PC-9 (cell line): ENCODE measurements at regions not wholly inside any gene's neighbourhood (a gene's known extent, or its start where the extent isn't known, plus 50 kb on each side); places are given as distances from the start of the nearest gene placed in this dataset.

Experiments
- BruUV-seq: library from RNA; stranded (reverse); fragments of 400-500 nt; replicated peaks from 2 replicates; lab custom pipeline; 2021; lab: Mats Ljungman, UMichigan
- CTCF ChIA-PET: fragments of 300-600 bp; sonication (Branson Sonifier 250); formaldehyde crosslinking; loops from one replicate; lab custom pipeline; 2022; ENCODE audit warnings: antibody characterized with exemption; lab: Charles Lee
- POLR2A ChIA-PET: fragments of 300-600 bp; sonication (Branson Sonifier 250); formaldehyde crosslinking; loops from one replicate; lab custom pipeline; 2022; ENCODE audit warnings: antibody characterized with exemption; ENCODE audit not compliant: unreplicated experiment; lab: Charles Lee
- DNase-seq, 2 experiments: peaks; one replicate each; pipeline versions ENCODE4 v3.0.0 to v3.0.0-alpha.2; 2015 to 2022; ENCODE audit warnings: mixed read lengths in 1 of 2
- H2AFZ ChIP-seq: fragments of 200-600 bp; sonication (generic); 2 replicates; pipeline ENCODE4 v1.8.1; 2017; ENCODE audit warnings: antibody characterized with exemption
- H3F3A ChIP-seq: fragments of 200-600 bp; sonication (generic); 2 replicates; pipeline ENCODE4 v1.8.1; 2017; ENCODE audit warnings: antibody characterized with exemption, mild to moderate bottlenecking, low read depth; ENCODE audit not compliant: insufficient read depth
- H3K27ac ChIP-seq: fragments of 200-600 bp; sonication (generic); 2 replicates; pipeline ENCODE4 v1.6.1; 2016; ENCODE audit warnings: mixed run types
- H3K27me3 ChIP-seq: fragments of 200-600 bp; sonication (generic); 2 replicates; pipeline ENCODE4 v1.6.1; 2016; ENCODE audit warnings: low read depth, mixed run types; ENCODE audit not compliant: insufficient read depth
- H3K36me3 ChIP-seq: fragments of 200-600 bp; sonication (generic); 2 replicates; pipeline ENCODE4 v1.6.1; 2016; ENCODE audit warnings: low read depth, mixed run types
- H3K4me1 ChIP-seq: fragments of 200-600 bp; sonication (generic); replicated peaks from 2 replicates; pipeline ENCODE4 v1.6.1; 2016; ENCODE audit warnings: mixed run types; ENCODE audit not compliant: insufficient read depth
- H3K4me2 ChIP-seq: fragments of 200-600 bp; sonication (generic); 2 replicates; pipeline ENCODE4 v1.6.1; 2017; ENCODE audit warnings: mixed run types
- H3K4me3 ChIP-seq: fragments of 200-600 bp; sonication (generic); 2 replicates; pipeline ENCODE4 v1.6.1; 2016; ENCODE audit warnings: mixed run types
- H3K79me2 ChIP-seq: fragments of 200-600 bp; sonication (generic); 2 replicates; pipeline ENCODE4 v1.6.1; 2017; ENCODE audit warnings: low read depth, mixed run types
- H3K9me2 ChIP-seq: fragments of 200-600 bp; sonication (generic); 2 replicates; pipeline ENCODE4 v1.8.1; 2017; ENCODE audit warnings: mild to moderate bottlenecking; ENCODE audit not compliant: insufficient read depth
- H3K9me3 ChIP-seq: fragments of 200-600 bp; sonication (generic); 2 replicates; pipeline ENCODE4 v1.8.1; 2016; ENCODE audit warnings: low read depth; ENCODE audit not compliant: insufficient read depth
- H4K20me1 ChIP-seq: fragments of 200-600 bp; sonication (generic); 2 replicates; pipeline ENCODE4 v1.8.1; 2017; ENCODE audit not compliant: insufficient read depth
- CTCF ChIP-seq: fragments of 200-600 bp; sonication (generic); conservative IDR thresholded peaks from 2 replicates; pipeline ENCODE4 v1.6.1; 2017; ENCODE audit warnings: mixed run types, antibody characterized with exemption, mild to moderate bottlenecking, moderate library complexity
- EZH2 ChIP-seq: fragments of 200-600 bp; sonication (generic); IDR thresholded peaks from 2 replicates; pipeline ENCODE4 v1.8.0; 2017; ENCODE audit warnings: antibody characterized with exemption, low read depth
- intact Hi-C: fragments of 100-400 bp; cut with micrococcal nuclease; formaldehyde crosslinking; loops from one replicate; pipeline ENCODE4 v1.10.0; 2022; ENCODE audit not compliant: unreplicated experiment

GRCh38 chrX:445727-446126 is 59.0 kb upstream of the PPP2R3B start:
- ChIA-PET POLR2A (no interaction called here), CTCF (no interaction called here)
- intact Hi-C loops, result no loop called here
- no peak for DNase-seq
- Histone ChIP-seq H4K20me1 (no peaks in the 10 kb centered on the region), H3K27ac (no peak overlapping the region), H3K4me3 (no peak overlapping the region), H3K9me2 (no peaks in the 10 kb centered on the region), H3K4me1 (no peaks in the 10 kb centered on the region), H2AFZ (no peak overlapping the region), H3F3A (no peaks in the 10 kb centered on the region), H3K9me3 (no peaks in the 10 kb centered on the region), H3K36me3 (no peaks in the 10 kb centered on the region), H3K4me2 (no peak overlapping the region), H3K79me2 (no peaks in the 10 kb centered on the region), H3K27me3 (peaks cover 95% of the 10 kb centered on the region)
- no TSS peak for BruUV-seq
- no peak for TF ChIP-seq EZH2
- TF ChIP-seq CTCF, result no peak

- BruUV-seq, result no TSS peak
- Histone ChIP-seq H3K79me2 (no peaks in the 10 kb centered on the region), H3K4me1 (no peaks in the 10 kb centered on the region), H3K4me2 (no peak overlapping the region), H3K4me3 (no peak overlapping the region), H3K9me2 (no peaks in the 10 kb centered on the region), H3K36me3 (no peaks in the 10 kb centered on the region), H3K27me3 (peaks cover 93% of the 10 kb centered on the region), H2AFZ (no peak overlapping the region), H4K20me1 (no peaks in the 10 kb centered on the region), H3F3A (no peaks in the 10 kb centered on the region), H3K27ac (no peak overlapping the region), H3K9me3 (no peaks in the 10 kb centered on the region)
- intact Hi-C loops, result no loop called here
- CTCF ChIA-PET, result no interaction called here
- DNase-seq, result no peak
- POLR2A ChIA-PET, result no interaction called here
- TF ChIP-seq EZH2 (no peak), CTCF (no peak)
Measured at GRCh38 chrX:446245-446644, 59.5 kb upstream of the PPP2R3B start.

DNA sequence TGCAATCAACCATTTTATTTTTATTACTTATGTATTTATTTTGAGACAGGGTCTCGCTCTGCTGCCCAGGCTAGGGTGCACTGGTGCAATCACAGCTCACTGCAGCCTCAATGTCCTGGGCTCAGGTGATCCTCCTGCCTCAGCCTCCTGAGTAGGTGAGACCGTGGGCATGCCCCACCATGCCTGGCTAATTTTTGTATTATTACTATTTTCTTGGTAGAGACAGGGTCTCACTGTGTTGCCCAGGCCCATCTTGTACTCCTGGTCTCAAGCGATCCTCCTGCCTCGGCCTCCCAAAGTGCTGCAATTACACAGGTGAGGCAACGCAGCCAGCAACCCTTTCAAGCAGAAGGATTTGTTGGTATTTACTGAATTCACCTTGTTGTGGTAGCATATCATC is 60.3 kb upstream of the PPP2R3B start:
- H2AFZ ChIP-seq, result no peak overlapping the region
- no peaks in the 10 kb centered on the region for H3K4me1 ChIP-seq
- no peak overlapping the region for H3K4me3 ChIP-seq
- H3K9me2 ChIP-seq, result no peaks in the 10 kb centered on the region
- no peak for TF ChIP-seq CTCF
- TF ChIP-seq EZH2, result no peak
- no peaks in the 10 kb centered on the region for H4K20me1 ChIP-seq
- H3K27me3 ChIP-seq, result peaks cover 87% of the 10 kb centered on the region
- no peaks in the 10 kb centered on the region for H3F3A ChIP-seq
- no TSS peak for BruUV-seq
- no peak overlapping the region for H3K27ac ChIP-seq
- H3K9me3 ChIP-seq, result no peaks in the 10 kb centered on the region
- no peak for DNase-seq
- H3K4me2 ChIP-seq, result no peak overlapping the region
- H3K36me3 ChIP-seq, result no peaks in the 10 kb centered on the region
- ChIA-PET CTCF (no interaction called here), POLR2A (no interaction called here)
- H3K79me2 ChIP-seq, result no peaks in the 10 kb centered on the region
- intact Hi-C loops, result no loop called here
